Urinary bladder (tissue), 3 donors: ENCODE measurements at regions not wholly inside any gene's neighbourhood (a gene's known extent, or its start where the extent isn't known, plus 50 kb on each side); places are given as distances from the start of the nearest gene placed in this dataset.

Experiments used
- DNase-seq: peaks from one replicate; pipeline ENCODE4 v3.0.0-alpha.2; 2015; ENCODE audit errors: extremely low spot score
- H3K27ac ChIP-seq: one replicate; pipeline ENCODE4 v1.5.1; 2013; ENCODE audit warnings: low read depth, mild to moderate bottlenecking, moderate library complexity
- H3K36me3 ChIP-seq: one replicate; pipeline ENCODE4 v1.6.1; 2013; ENCODE audit warnings: mild to moderate bottlenecking, moderate library complexity; ENCODE audit not compliant: insufficient read depth
- H3K4me1 ChIP-seq: one replicate; pipeline ENCODE4 v1.6.1; 2013; ENCODE audit warnings: mild to moderate bottlenecking, moderate library complexity; ENCODE audit not compliant: insufficient read depth
- H3K4me3 ChIP-seq: one replicate; pipeline ENCODE4 v1.5.1; 2013; ENCODE audit warnings: low read depth, low read length
- WGBS: extraction: QIAGEN DNeasy Blood & Tissue Kit; methylation state at CpG from one replicate; pipeline ENCODE4 v1.1.7; 2013; 5-methylcytosine and 5-hydroxymethylcytosine counted together
- donor health status: healthy with polysubstance abuse.
- donor health status: healthy.

- Histone ChIP-seq H3K36me3 (no peaks in the 10 kb centered on the region), H3K4me1 (no peaks in the 10 kb centered on the region), H3K27ac (no peak overlapping the region), H3K4me3 (no peak overlapping the region)
- WGBS: 73% methylated on average over 3 of the region's 3 CpGs
- DNase-seq: no peak
Observed at GRCh38 chr11:127440616-127441015, 440.0 kb upstream of the KIRREL3 start.

- 79% methylated on average over 3 of the region's 3 CpGs for WGBS
- Histone ChIP-seq H3K4me1 (no peaks in the 10 kb centered on the region), H3K27ac (no peak overlapping the region), H3K36me3 (no peaks in the 10 kb centered on the region), H3K4me3 (no peak overlapping the region)
- no peak for DNase-seq
Observed at GRCh38 chr11:127425281-127425680, 424.7 kb upstream of the KIRREL3 start.

GRCh38 chr11:127424661-127425060 is 424.1 kb upstream of the KIRREL3 start:
- no peak for DNase-seq
- WGBS: 90% methylated on average over 2 of the region's 2 CpGs
- Histone ChIP-seq H3K36me3 (no peaks in the 10 kb centered on the region), H3K27ac (no peak overlapping the region), H3K4me3 (no peak overlapping the region), H3K4me1 (no peaks in the 10 kb centered on the region)

GRCh38 chr11:127420139-127420538 is 419.6 kb upstream of the KIRREL3 start:
- Histone ChIP-seq H3K36me3 (no peaks in the 10 kb centered on the region), H3K27ac (no peak overlapping the region), H3K4me1 (no peaks in the 10 kb centered on the region), H3K4me3 (no peak overlapping the region)
- DNase-seq: no peak

- WGBS: 80% methylated on average over 11 of the region's 11 CpGs
- DNase-seq: no peak
Observed at GRCh38 chr11:127412722-127413380, 412.3 kb upstream of the KIRREL3 start.

DNA sequence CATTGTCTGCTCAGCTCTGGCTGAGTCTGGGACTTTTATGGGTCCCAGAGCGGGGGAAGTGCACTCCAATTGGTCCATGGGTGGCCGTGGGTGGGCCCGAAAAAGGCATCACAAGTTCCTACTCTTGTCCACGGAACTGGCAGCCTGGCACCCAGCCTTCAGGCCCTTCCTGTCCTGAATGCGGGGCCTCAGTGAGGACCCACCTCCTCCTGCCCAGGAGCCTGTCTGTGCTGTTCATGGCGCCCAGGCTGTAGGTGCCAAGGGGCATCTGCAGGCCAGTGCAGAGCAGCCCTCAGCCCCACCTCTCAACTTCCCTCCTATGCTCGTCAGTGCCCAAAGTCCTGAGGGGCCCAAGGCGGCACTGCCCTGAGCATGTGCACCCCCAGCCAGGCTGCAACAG is 411.7 kb upstream of the KIRREL3 start:
- no peaks in the 10 kb centered on the region for H3K36me3 ChIP-seq
- no peak for DNase-seq
- no peak overlapping the region for H3K27ac ChIP-seq
- H3K4me1 ChIP-seq: no peaks in the 10 kb centered on the region
- no peak overlapping the region for H3K4me3 ChIP-seq
- WGBS: 95% methylated on average over 8 of the region's 8 CpGs

More at GRCh38 chr11:127412722-127413380, 412.3 kb upstream of the KIRREL3 start:
- no peak overlapping the region for H3K4me3 ChIP-seq
- H3K27ac ChIP-seq: no peak overlapping the region
- H3K4me1 ChIP-seq: no peaks in the 10 kb centered on the region
- no peaks in the 10 kb centered on the region for H3K36me3 ChIP-seq

DNA sequence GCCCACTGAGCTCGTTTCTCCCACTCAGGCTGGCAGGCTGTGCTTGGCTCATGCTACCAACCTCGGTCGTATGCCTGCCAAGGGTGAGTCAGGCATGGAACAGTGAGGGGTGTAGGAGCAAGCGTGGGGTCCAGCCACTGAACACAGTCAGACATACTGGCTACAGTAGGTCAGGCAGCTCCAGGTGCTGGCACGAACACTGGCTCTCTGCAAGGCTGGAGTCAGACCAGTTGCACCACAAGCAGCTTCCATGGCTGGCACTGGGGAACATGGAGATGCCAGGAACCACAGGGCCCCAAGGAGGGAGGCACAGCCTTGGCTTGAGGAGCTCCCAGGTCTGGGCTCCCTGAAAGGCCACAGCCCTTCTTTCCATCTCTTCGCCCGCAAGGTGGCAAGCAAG is 410.7 kb upstream of the KIRREL3 start:
- DNase-seq: no peak
- H3K36me3 ChIP-seq: no peaks in the 10 kb centered on the region
- 87% methylated on average over 7 of the region's 7 CpGs for WGBS
- no peak overlapping the region for H3K4me3 ChIP-seq
- no peaks in the 10 kb centered on the region for H3K4me1 ChIP-seq
- H3K27ac ChIP-seq: no peak overlapping the region

- Histone ChIP-seq H3K4me3 (no peak overlapping the region), H3K36me3 (no peaks in the 10 kb centered on the region), H3K27ac (no peak overlapping the region), H3K4me1 (no peaks in the 10 kb centered on the region)
- DNase-seq: no peak
- WGBS: 81% methylated on average over 5 of the region's 5 CpGs
Observed at GRCh38 chr11:127395034-127395433, 394.5 kb upstream of the KIRREL3 start.

DNA sequence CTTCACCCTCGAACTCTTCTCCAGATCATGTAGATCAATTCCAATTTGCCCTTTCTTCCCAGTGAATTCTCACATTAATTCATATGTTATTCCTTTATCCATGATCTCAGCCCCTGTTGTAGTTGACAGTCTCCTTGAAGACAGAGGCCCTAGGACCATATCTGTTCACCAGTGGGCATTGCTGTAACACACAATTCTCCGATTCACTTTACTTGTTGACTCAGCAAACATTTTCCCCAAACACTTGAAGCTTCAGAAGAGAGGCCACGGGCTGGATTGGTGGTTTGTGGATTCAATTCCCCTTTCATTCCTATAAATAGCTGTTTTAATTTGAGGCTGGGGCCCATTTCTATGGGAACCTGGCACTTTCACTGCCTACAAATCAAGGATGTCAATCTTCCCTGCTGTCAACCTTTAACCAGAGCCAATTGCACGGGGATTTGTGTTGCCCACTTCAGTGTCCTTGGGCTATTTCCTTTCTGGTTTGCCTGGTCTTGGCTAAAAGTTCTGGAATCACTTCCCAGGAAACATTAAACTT is 393.0 kb upstream of the KIRREL3 start:
- no peaks in the 10 kb centered on the region for H3K4me1 ChIP-seq
- DNase-seq: no peak
- no peak overlapping the region for H3K4me3 ChIP-seq
- 79% methylated on average over 4 of the region's 4 CpGs for WGBS
- H3K27ac ChIP-seq: no peak overlapping the region
- no peaks in the 10 kb centered on the region for H3K36me3 ChIP-seq

DNA sequence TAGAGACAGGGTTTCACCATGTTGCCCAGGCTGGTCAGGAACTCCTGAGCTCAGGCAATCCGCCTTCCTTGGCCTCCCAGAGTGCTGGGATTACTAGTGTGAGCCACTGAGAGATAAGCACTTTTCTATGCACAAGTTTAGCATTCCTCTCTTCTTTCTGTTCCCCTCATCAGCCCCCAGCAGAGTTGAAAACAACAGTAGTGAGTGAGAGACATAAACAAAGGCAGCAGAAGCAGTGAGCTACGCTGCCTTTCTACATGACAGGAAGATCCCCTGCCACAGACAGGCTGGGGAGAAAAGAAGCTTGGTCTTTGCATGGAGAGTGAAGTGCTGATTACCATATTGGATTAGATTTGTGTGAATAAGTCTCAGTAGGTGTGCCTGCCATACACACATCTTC is 392.0 kb upstream of the KIRREL3 start:
- no peaks in the 10 kb centered on the region for H3K4me1 ChIP-seq
- no peaks in the 10 kb centered on the region for H3K36me3 ChIP-seq
- DNase-seq: no peak
- no peak overlapping the region for H3K4me3 ChIP-seq
- no peak overlapping the region for H3K27ac ChIP-seq
- whole genome bisulfite sequencing: 79% methylated on average over 2 of the region's 2 CpGs

GRCh38 chr11:127390465-127390864 is 389.9 kb upstream of the KIRREL3 start:
- Histone ChIP-seq H3K4me1 (no peaks in the 10 kb centered on the region), H3K36me3 (no peaks in the 10 kb centered on the region), H3K4me3 (no peak overlapping the region), H3K27ac (no peak overlapping the region)
- no peak for DNase-seq
- 20% methylated on average over 4 of the region's 4 CpGs for WGBS

- no peaks in the 10 kb centered on the region for H3K4me1 ChIP-seq
- 90% methylated on average over 10 of the region's 10 CpGs for WGBS
- no peak overlapping the region for H3K4me3 ChIP-seq
- H3K36me3 ChIP-seq: no peaks in the 10 kb centered on the region
- DNase-seq: no peak
- H3K27ac ChIP-seq: no peak overlapping the region
Observed at GRCh38 chr11:127385071-127385470, 384.5 kb upstream of the KIRREL3 start.

GRCh38 chr11:127383026-127383425 is 382.5 kb upstream of the KIRREL3 start:
- Histone ChIP-seq H3K36me3 (no peaks in the 10 kb centered on the region), H3K4me3 (no peak overlapping the region), H3K4me1 (no peaks in the 10 kb centered on the region), H3K27ac (no peak overlapping the region)
- DNase-seq: no peak
- WGBS: 67% methylated on average over 3 of the region's 3 CpGs

DNA sequence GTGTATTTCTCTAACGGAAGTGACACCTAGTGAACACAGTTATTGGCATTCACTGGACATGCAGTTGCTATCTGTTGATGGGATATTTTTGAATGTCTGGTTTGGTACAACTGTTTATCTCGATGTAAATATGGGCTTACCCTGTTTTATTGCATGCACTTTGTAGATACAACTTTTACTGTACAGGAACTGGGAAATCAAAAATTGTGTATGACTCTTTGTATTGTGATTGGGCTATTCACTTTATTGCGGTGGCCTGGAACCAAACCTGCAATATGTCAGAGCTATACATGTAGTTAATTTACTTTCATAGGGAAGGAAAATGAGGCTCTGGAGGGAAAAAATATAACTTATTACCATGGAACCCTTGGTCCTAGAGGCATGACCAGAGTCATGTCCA is 380.7 kb upstream of the KIRREL3 start:
- no peak for DNase-seq
- no peaks in the 10 kb centered on the region for H3K36me3 ChIP-seq
- WGBS: 72% methylated on average over 3 of the region's 3 CpGs
- H3K27ac ChIP-seq: no peak overlapping the region
- H3K4me1 ChIP-seq: no peaks in the 10 kb centered on the region
- H3K4me3 ChIP-seq: no peak overlapping the region

GRCh38 chr11:127379686-127380085 is 379.1 kb upstream of the KIRREL3 start:
- no peak overlapping the region for H3K27ac ChIP-seq
- WGBS: 90% methylated on average over 2 of the region's 2 CpGs
- H3K4me3 ChIP-seq: no peak overlapping the region
- no peak for DNase-seq
- no peaks in the 10 kb centered on the region for H3K4me1 ChIP-seq
- H3K36me3 ChIP-seq: no peaks in the 10 kb centered on the region
